ENCODE measurements at regions not wholly inside any gene's neighbourhood (a gene's known extent, or its start where the extent isn't known, plus 50 kb on each side); places are given as distances from the start of the nearest gene placed in this dataset.
"Not testable (repeated sequence)": the region's sequence is repeated elsewhere in the genome, so short reads cannot be mapped to it uniquely, and the experiment has no call there.

DNA sequence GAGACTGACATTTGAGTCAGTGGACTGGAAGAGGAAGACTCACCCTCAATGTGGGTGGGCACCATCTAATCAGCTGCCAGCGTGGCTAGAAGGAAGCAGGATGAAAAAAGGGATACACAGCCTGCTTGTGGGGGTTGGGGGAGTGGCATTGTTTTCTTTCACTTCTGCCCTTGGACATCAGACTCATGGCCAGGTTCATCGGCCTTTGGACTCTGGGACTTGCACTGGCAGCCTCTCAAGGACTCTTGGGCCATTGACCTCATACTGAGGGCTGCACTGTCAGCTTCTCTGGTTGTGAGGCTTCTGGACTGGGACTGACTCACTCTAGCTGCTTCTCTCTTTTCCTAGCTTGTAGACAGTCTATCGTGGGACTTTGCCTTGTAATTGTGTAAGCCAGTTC is 374.9 kb downstream of the TLE1 start:
- no peaks in the 10 kb centered on the region for H3K27me3 ChIP-seq (ENCODE audit: control insufficient read depth in 3 of 3, insufficient read depth in 3 of 3, low read length in 3 of 3)
- DNase-seq (peak in 1 of 2 donors; percentile 0), FAIRE-seq (no peak)
- H3K4me3 ChIP-seq (ENCODE audit: low read depth in 1 of 3, low read length in 3 of 3): no peak overlapping the region
- H3K36me3 ChIP-seq (ENCODE audit: control insufficient read depth in 3 of 3, insufficient read depth in 2 of 3, low read depth in 1 of 3, low read length in 3 of 3): no peaks in the 10 kb centered on the region
- H3K9me3 ChIP-seq (ENCODE audit: control insufficient read depth in 2 of 2, insufficient read depth in 1 of 2, low read depth in 1 of 2, low read length in 1 of 2): peaks cover 2 to 19% of the 10 kb centered on the region in 2 donors
- 54 to 70% (median 70%) methylated on average over 3 of the region's 3 CpGs for WGBS, 3 donors
- no peak overlapping the region for H3K27ac ChIP-seq (ENCODE audit: low read depth in 1 of 3, low read length in 2 of 3)
- H3K4me1 ChIP-seq (ENCODE audit: control insufficient read depth in 3 of 3, insufficient read depth in 2 of 3, low read depth in 1 of 3, low read length in 2 of 3): no peaks in the 10 kb centered on the region

DNA sequence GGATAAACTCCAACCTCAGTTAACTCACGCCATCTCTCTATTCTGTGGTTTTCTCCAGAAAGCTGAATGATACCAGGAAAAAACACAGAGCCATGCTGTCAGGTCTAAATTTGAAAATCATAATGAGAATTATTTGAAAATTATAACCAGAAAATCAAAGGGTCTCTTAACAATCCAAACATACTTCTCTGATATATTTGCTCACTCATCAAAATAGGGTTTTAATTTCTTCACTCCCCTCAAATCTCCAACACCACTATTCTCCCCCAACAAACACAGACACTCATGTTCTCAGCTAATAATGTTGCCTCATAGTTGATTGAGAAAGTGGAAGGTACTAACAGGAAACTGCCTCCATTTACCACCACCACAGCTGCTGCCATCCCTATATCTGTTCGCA is 375.5 kb downstream of the TLE1 start:
- no peaks in the 10 kb centered on the region for H3K27me3 ChIP-seq (ENCODE audit: control insufficient read depth in 3 of 3, insufficient read depth in 3 of 3, low read length in 3 of 3)
- H3K27ac ChIP-seq (ENCODE audit: low read depth in 1 of 3, low read length in 2 of 3): no peak overlapping the region
- H3K36me3 ChIP-seq (ENCODE audit: control insufficient read depth in 3 of 3, insufficient read depth in 2 of 3, low read depth in 1 of 3, low read length in 3 of 3): no peaks in the 10 kb centered on the region
- FAIRE-seq (no peak), DNase-seq (no peak)
- WGBS, 3 donors: 82 to 95% (median 94%) methylated on average over 2 of the region's 2 CpGs
- H3K9me3 ChIP-seq (ENCODE audit: control insufficient read depth in 2 of 2, insufficient read depth in 1 of 2, low read depth in 1 of 2, low read length in 1 of 2): peaks cover 2 to 19% of the 10 kb centered on the region in 2 donors
- no peak overlapping the region for H3K4me3 ChIP-seq (ENCODE audit: low read depth in 1 of 3, low read length in 3 of 3)
- H3K4me1 ChIP-seq (ENCODE audit: control insufficient read depth in 3 of 3, insufficient read depth in 2 of 3, low read depth in 1 of 3, low read length in 2 of 3): no peaks in the 10 kb centered on the region

DNA sequence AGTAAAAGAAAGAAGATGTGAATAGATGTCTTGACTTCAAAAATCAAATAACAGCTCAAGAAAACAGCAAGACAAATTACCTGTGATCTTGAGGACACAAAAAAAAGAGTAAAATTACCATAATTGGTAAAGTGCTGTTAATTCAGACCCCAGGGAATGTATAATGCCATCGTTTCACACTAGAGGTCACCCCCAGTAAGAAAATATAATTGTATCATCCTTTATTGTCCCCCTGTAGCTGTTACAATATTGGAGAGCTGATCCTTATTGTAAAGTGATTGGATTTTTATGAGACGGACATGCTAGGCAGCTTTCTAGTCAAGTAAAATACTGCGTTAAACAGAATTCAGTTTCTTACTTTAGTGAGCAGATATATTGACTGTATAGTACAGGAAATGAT is 377.0 kb downstream of the TLE1 start:
- H3K4me3 ChIP-seq (ENCODE audit: low read depth in 1 of 3, low read length in 3 of 3): no peak overlapping the region
- H3K4me1 ChIP-seq (ENCODE audit: control insufficient read depth in 3 of 3, insufficient read depth in 2 of 3, low read depth in 1 of 3, low read length in 2 of 3): no peaks in the 10 kb centered on the region
- FAIRE-seq (no peak), DNase-seq (no peak)
- 75 to 81% (median 79%) methylated on average over 3 of the region's 3 CpGs for WGBS, 3 donors
- H3K9me3 ChIP-seq (ENCODE audit: control insufficient read depth in 2 of 2, insufficient read depth in 1 of 2, low read depth in 1 of 2, low read length in 1 of 2): peaks cover 2 to 16% of the 10 kb centered on the region in 2 donors
- H3K36me3 ChIP-seq (ENCODE audit: control insufficient read depth in 3 of 3, insufficient read depth in 2 of 3, low read depth in 1 of 3, low read length in 3 of 3): no peaks in the 10 kb centered on the region
- no peak overlapping the region for H3K27ac ChIP-seq (ENCODE audit: low read depth in 1 of 3, low read length in 2 of 3)
- H3K27me3 ChIP-seq (ENCODE audit: control insufficient read depth in 3 of 3, insufficient read depth in 3 of 3, low read length in 3 of 3): no peaks in the 10 kb centered on the region

DNA sequence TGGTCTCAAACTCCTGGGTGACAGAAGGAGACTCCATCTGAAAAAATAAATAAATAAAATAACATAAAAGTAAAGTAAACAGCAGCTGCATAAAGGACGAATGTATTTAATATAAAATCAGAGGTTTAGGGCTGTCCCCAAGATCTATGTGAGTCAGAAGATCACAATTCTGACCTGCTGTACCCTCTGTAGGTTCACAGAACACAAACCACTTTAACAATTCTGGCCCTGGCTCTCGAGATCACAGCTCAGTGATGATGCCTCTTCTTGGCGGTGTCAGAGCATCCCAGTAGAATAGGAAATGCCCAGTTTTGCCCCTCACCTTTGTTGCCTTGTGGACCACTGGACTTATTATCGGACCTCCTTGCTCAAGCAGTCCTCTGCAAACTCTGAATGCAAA is 380.9 kb downstream of the TLE1 start:
- Histone ChIP-seq H3K27ac (ENCODE audit: low read depth in 1 of 3, low read length in 2 of 3) (no peak overlapping the region), H3K4me3 (ENCODE audit: low read depth in 1 of 3, low read length in 3 of 3) (no peak overlapping the region), H3K36me3 (ENCODE audit: control insufficient read depth in 3 of 3, insufficient read depth in 2 of 3, low read depth in 1 of 3, low read length in 3 of 3) (no peaks in the 10 kb centered on the region), H3K4me1 (ENCODE audit: control insufficient read depth in 3 of 3, insufficient read depth in 2 of 3, low read depth in 1 of 3, low read length in 2 of 3) (no peaks in the 10 kb centered on the region), H3K9me3 (ENCODE audit: control insufficient read depth in 2 of 2, insufficient read depth in 1 of 2, low read depth in 1 of 2, low read length in 1 of 2) (peaks cover 0 to 2% of the 10 kb centered on the region in 2 donors), H3K27me3 (ENCODE audit: control insufficient read depth in 3 of 3, insufficient read depth in 3 of 3, low read length in 3 of 3) (no peaks in the 10 kb centered on the region)
- no peak for DNase-seq
- WGBS, 3 donors: 64 to 82% (median 78%) methylated on average over 4 of the region's 4 CpGs
- FAIRE-seq: no peak

DNA sequence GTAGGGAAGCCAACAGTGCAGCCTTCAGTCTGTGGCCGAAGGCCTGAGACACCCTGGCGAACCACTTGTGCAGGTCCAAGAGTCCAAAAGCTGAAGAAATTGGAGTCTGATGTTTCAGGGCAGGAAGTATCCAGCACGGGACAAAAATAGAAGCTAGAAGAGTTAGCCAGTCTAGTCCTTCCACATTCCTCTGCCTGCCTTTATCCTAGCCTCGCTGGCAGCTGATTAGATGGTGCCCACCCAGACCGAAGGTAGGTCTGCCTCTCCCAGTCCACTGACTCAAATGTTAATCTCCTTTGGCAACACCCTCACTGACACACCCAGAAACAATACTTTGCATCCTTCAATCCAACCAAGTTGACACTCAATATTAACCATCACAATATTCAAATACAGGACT is 381.6 kb downstream of the TLE1 start:
- not testable (repeated sequence) for H3K36me3 ChIP-seq (ENCODE audit: control insufficient read depth in 3 of 3, insufficient read depth in 2 of 3, low read depth in 1 of 3, low read length in 3 of 3); H3K27ac ChIP-seq (ENCODE audit: low read depth in 1 of 3, low read length in 2 of 3); H3K9me3 ChIP-seq (ENCODE audit: control insufficient read depth in 2 of 2, insufficient read depth in 1 of 2, low read depth in 1 of 2, low read length in 1 of 2); DNase-seq; H3K4me1 ChIP-seq (ENCODE audit: control insufficient read depth in 3 of 3, insufficient read depth in 2 of 3, low read depth in 1 of 3, low read length in 2 of 3); H3K4me3 ChIP-seq (ENCODE audit: low read depth in 1 of 3, low read length in 3 of 3); H3K27me3 ChIP-seq (ENCODE audit: control insufficient read depth in 3 of 3, insufficient read depth in 3 of 3, low read length in 3 of 3); FAIRE-seq
- WGBS, 3 donors: 75 to 89% (median 79%) methylated on average over 5 of the region's 5 CpGs

DNA sequence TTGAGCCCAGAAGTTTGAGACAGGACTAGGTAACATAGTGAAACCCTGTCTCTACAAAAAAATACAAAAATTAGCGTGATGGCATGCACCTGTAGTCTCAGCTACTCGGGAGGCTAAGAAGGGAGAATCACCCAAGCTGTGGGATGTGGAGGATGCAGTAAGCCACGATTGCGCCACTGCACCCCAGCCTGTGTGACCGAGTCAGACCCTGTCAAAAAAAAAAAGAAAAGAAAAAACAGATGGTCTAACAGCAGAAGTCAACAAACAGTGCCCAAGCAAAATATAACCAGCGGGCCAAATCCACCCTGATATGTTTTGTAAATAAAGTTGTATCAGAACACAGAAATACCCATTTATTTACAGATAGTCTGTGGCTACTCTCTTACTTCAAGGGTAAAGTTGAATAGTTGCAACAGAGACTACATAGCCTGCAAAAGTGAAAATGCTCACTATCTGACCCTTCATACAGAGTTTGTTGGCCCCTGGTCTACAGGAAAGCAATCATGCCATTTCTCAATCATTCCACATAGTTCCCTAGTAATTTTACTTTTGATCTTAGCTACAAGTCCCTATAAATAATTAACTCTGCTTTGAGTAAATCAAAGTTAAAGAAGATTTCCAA is 383.7 kb downstream of the TLE1 start:
- H3K36me3 ChIP-seq (ENCODE audit: control insufficient read depth in 3 of 3, insufficient read depth in 2 of 3, low read depth in 1 of 3, low read length in 3 of 3): no peaks in the 10 kb centered on the region
- no peak overlapping the region for H3K27ac ChIP-seq (ENCODE audit: low read depth in 1 of 3, low read length in 2 of 3)
- no peak overlapping the region for H3K4me3 ChIP-seq (ENCODE audit: low read depth in 1 of 3, low read length in 3 of 3)
- 74 to 78% (median 77%) methylated on average over 6 of the region's 6 CpGs for WGBS, 3 donors
- peaks cover 0 to 2% of the 10 kb centered on the region in 2 donors for H3K9me3 ChIP-seq (ENCODE audit: control insufficient read depth in 2 of 2, insufficient read depth in 1 of 2, low read depth in 1 of 2, low read length in 1 of 2)
- DNase-seq (no peak), FAIRE-seq (no peak)
- no peaks in the 10 kb centered on the region for H3K4me1 ChIP-seq (ENCODE audit: control insufficient read depth in 3 of 3, insufficient read depth in 2 of 3, low read depth in 1 of 3, low read length in 2 of 3)
- H3K27me3 ChIP-seq (ENCODE audit: control insufficient read depth in 3 of 3, insufficient read depth in 3 of 3, low read length in 3 of 3): no peaks in the 10 kb centered on the region

DNA sequence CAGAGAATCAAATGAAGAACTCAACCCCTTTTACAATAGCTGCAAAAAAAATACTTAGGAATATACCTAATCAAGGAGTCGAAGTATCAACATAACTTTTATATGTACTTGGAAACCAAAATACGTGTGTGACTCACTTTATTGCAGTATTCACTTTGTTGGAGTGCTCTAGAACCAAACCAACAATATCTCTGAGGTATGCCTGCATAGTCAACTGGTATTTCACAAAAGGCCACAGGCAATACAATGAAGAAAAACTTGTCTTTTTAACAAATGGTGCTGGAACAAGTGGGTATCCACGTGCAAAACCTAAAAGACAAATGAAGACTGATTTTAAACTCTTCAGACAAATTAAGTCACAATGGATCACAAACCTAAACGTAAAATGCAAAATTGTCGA is 385.7 kb downstream of the TLE1 start:
- H3K9me3 ChIP-seq (ENCODE audit: control insufficient read depth in 2 of 2, insufficient read depth in 1 of 2, low read depth in 1 of 2, low read length in 1 of 2): peaks cover 0 to 2% of the 10 kb centered on the region in 2 donors
- H3K4me1 ChIP-seq (ENCODE audit: control insufficient read depth in 3 of 3, insufficient read depth in 2 of 3, low read depth in 1 of 3, low read length in 2 of 3): no peaks in the 10 kb centered on the region
- no peak for DNase-seq
- WGBS, 3 donors: 63 to 73% (median 66%) methylated on average over 5 of the region's 5 CpGs
- H3K4me3 ChIP-seq (ENCODE audit: low read depth in 1 of 3, low read length in 3 of 3): no peak overlapping the region
- no peak overlapping the region for H3K27ac ChIP-seq (ENCODE audit: low read depth in 1 of 3, low read length in 2 of 3)
- H3K36me3 ChIP-seq (ENCODE audit: control insufficient read depth in 3 of 3, insufficient read depth in 2 of 3, low read depth in 1 of 3, low read length in 3 of 3): no peaks in the 10 kb centered on the region
- no peaks in the 10 kb centered on the region for H3K27me3 ChIP-seq (ENCODE audit: control insufficient read depth in 3 of 3, insufficient read depth in 3 of 3, low read length in 3 of 3)
- no peak for FAIRE-seq

DNA sequence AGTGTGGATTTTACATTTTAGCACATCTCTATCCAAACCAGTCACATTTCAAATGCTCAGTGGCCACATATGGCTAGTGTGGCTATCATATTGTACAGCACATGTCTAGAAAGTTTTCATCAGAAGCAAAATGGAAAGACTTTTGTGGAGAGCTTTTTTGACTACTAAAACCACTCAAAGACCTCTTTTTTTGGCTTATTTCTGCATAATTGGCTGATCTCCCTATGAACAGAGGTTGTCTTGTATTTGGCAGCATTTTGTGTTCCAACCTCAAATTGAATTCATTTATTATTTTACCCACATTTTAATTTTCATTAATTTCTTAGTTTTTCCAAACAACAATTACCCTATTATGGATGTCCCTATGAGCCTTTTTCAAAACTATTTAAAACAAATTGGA is 395.7 kb downstream of the TLE1 start:
- Histone ChIP-seq H3K27me3 (ENCODE audit: control insufficient read depth in 3 of 3, insufficient read depth in 3 of 3, low read length in 3 of 3) (no peaks in the 10 kb centered on the region), H3K4me1 (ENCODE audit: control insufficient read depth in 3 of 3, insufficient read depth in 2 of 3, low read depth in 1 of 3, low read length in 2 of 3) (no peaks in the 10 kb centered on the region), H3K36me3 (ENCODE audit: control insufficient read depth in 3 of 3, insufficient read depth in 2 of 3, low read depth in 1 of 3, low read length in 3 of 3) (no peaks in the 10 kb centered on the region), H3K9me3 (ENCODE audit: control insufficient read depth in 2 of 2, insufficient read depth in 1 of 2, low read depth in 1 of 2, low read length in 1 of 2) (peaks cover 0 to 3% of the 10 kb centered on the region in 2 donors), H3K27ac (ENCODE audit: low read depth in 1 of 3, low read length in 2 of 3) (no peak overlapping the region), H3K4me3 (ENCODE audit: low read depth in 1 of 3, low read length in 3 of 3) (no peak overlapping the region)
- DNase-seq: no peak
- no peak for FAIRE-seq

DNA sequence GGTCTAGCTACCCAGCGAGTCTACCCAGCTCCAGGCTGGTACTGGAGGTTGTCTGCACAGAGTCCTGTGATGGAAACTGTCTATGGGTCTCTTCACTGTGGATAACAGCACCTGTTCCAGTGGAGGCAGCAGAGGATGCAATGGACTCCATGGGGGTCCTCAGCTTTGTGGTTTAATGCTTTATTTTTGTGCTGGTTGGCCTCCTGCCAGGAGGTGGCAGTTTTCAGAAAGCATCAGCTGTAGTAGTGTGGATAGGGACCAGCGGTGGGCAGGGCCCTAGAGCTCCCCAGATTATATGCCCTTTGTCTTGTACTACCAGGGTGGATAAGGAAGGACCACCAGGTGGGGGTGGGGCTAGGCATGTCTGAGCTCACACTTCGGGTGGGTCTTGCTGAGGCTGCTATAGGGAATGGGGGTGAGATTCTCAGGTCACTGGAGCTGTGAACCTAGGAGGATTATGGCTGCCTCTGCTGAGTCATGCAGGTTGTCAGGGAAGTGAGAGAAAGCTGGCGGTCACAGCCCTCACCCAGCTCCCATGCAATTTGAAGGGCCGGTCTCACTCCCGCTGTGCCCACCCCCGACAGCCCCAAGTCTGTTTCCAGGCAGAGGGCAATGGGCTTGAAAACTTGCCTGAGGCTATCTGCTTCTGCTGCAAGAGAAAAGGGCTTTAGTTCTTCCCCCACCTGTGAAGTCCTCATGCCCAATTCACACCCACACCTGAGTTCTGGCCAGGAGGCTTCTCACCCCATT is 397.1 kb downstream of the TLE1 start:
- 84 to 89% (median 84%) methylated on average over 7 of the region's 7 CpGs for WGBS, 3 donors
- DNase-seq (no peak), FAIRE-seq (no peak)
- Histone ChIP-seq H3K4me3 (ENCODE audit: low read depth in 1 of 3, low read length in 3 of 3) (no peak overlapping the region), H3K36me3 (ENCODE audit: control insufficient read depth in 3 of 3, insufficient read depth in 2 of 3, low read depth in 1 of 3, low read length in 3 of 3) (no peaks in the 10 kb centered on the region), H3K4me1 (ENCODE audit: control insufficient read depth in 3 of 3, insufficient read depth in 2 of 3, low read depth in 1 of 3, low read length in 2 of 3) (no peaks in the 10 kb centered on the region), H3K9me3 (ENCODE audit: control insufficient read depth in 2 of 2, insufficient read depth in 1 of 2, low read depth in 1 of 2, low read length in 1 of 2) (peaks cover 0 to 3% of the 10 kb centered on the region in 2 donors), H3K27ac (ENCODE audit: low read depth in 1 of 3, low read length in 2 of 3) (no peak overlapping the region), H3K27me3 (ENCODE audit: control insufficient read depth in 3 of 3, insufficient read depth in 3 of 3, low read length in 3 of 3) (no peaks in the 10 kb centered on the region)
